Smooth muscle cell (in vitro differentiated cells): ENCODE measurements at regions not wholly inside any gene's neighbourhood (a gene's known extent, or its start where the extent isn't known, plus 50 kb on each side); places are given as distances from the start of the nearest gene placed in this dataset.
A peak's percentile ranks its signal among the peaks of the same experiment; 100 is the strongest.

Experiments
- DNase-seq: peaks from one replicate; lab custom pipeline; 2025; ENCODE audit not compliant: unreplicated experiment; lab: John Stamatoyannopoulos, UW
- H2AFZ ChIP-seq: fragments of 200-600 bp; sonication (generic); 2 replicates; pipeline ENCODE4 v1.6.0; 2016; ENCODE audit warnings: antibody characterized with exemption, low read depth, mild to moderate bottlenecking
- H3F3A ChIP-seq: fragments of 200-600 bp; sonication (generic); 2 replicates; pipeline ENCODE4 v1.6.0; 2017; ENCODE audit warnings: antibody characterized with exemption, low read depth
- H3K27ac ChIP-seq: fragments of 200-600 bp; sonication (generic); 2 replicates; pipeline ENCODE4 v1.5.1; 2016; ENCODE audit warnings: low read depth, mild to moderate bottlenecking
- H3K27me3 ChIP-seq: fragments of 200-600 bp; sonication (generic); 2 replicates; pipeline ENCODE4 v1.6.1; 2016; ENCODE audit warnings: low read depth, mild to moderate bottlenecking
- H3K36me3 ChIP-seq: fragments of 200-600 bp; sonication (generic); 2 replicates; pipeline ENCODE4 v1.5.1; 2016; ENCODE audit warnings: low read depth
- H3K4me1 ChIP-seq: fragments of 200-600 bp; sonication (generic); 2 replicates; pipeline ENCODE4 v1.5.1; 2016; ENCODE audit warnings: low read depth
- H3K4me2 ChIP-seq: fragments of 200-600 bp; sonication (generic); 2 replicates; pipeline ENCODE4 v1.6.0; 2016; ENCODE audit warnings: mild to moderate bottlenecking
- H3K4me3 ChIP-seq: fragments of 200-600 bp; sonication (generic); 2 replicates; pipeline ENCODE4 v1.5.1; 2016; ENCODE audit warnings: mild to moderate bottlenecking
- H3K79me2 ChIP-seq: fragments of 200-600 bp; sonication (generic); 2 replicates; pipeline ENCODE4 v1.6.0; 2016; ENCODE audit warnings: low read depth, mild to moderate bottlenecking
- H3K9ac ChIP-seq: fragments of 200-600 bp; sonication (generic); 2 replicates; pipeline ENCODE4 v1.6.0; 2016; ENCODE audit warnings: low read depth
- H3K9me3 ChIP-seq: fragments of 200-600 bp; sonication (generic); replicated peaks from 2 replicates; pipeline ENCODE4 v1.5.1; 2016; ENCODE audit warnings: low read depth
- H4K20me1 ChIP-seq: fragments of 200-600 bp; sonication (generic); 2 replicates; pipeline ENCODE4 v1.6.0; 2016; ENCODE audit warnings: low read depth
- CTCF ChIP-seq: fragments of 200-600 bp; sonication (generic); IDR thresholded peaks from 2 replicates; pipeline ENCODE4 v1.5.1; 2017; ENCODE audit warnings: borderline replicate concordance, mild to moderate bottlenecking, antibody characterized with exemption; ENCODE audit not compliant: insufficient read depth, poor library complexity, severe bottlenecking
- WGBS: methylation state at CpG from one replicate; pipeline ENCODE4 v1.1.7; 2016; ENCODE audit warnings: low lambda C conversion rate; 5-methylcytosine and 5-hydroxymethylcytosine counted together

DNA sequence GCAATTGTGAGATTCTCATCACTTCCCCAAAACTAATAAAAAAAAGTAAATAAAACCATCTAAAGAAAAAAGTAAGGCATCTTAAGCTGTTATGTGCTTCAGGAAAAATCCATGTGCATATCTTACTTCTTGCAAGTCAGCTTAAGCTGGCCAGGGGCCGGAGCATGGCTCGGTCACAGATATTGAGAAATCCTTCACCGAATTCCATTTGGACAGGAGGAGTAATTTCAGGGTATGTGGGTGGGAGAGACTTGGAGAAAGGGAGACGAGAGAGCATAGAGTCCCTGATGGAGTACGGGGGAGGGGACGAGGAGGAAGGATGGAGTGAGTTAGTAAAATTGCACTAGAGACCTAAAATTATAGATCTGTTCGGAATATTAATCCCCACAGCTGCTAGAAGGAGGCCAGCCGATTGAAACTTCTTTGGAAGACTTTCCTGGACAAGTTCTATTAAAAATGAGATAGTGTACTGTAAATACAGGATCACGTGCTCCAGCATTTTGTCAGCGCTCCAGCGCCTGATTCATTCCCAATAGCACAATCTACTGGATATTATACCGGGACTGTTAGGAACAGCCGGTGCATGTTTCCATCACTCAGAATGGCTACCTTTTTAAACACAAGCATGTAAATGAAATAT is 438.5 kb downstream of the ZNF516 start:
- Histone ChIP-seq H3K4me3 (peak overlapping the region; percentile 25), H3K9me3 (no peaks in the 10 kb centered on the region), H3K9ac (no peak overlapping the region), H4K20me1 (no peaks in the 10 kb centered on the region), H3K27ac (no peak overlapping the region), H2AFZ (peak overlapping the region; percentile 65), H3F3A (no peaks in the 10 kb centered on the region), H3K27me3 (no peaks in the 10 kb centered on the region), H3K4me2 (peak overlapping the region; percentile 78), H3K79me2 (no peaks in the 10 kb centered on the region), H3K4me1 (no peaks in the 10 kb centered on the region), H3K36me3 (no peaks in the 10 kb centered on the region)
- TF ChIP-seq CTCF: no peak
- no peak for DNase-seq
- 51% methylated on average over 13 of the region's 13 CpGs for WGBS

- no peaks in the 10 kb centered on the region for H3K4me1 ChIP-seq
- no peaks in the 10 kb centered on the region for H3K9me3 ChIP-seq
- DNase-seq: no peak
- no peaks in the 10 kb centered on the region for H4K20me1 ChIP-seq
- WGBS: 58% methylated on average over 9 of the region's 9 CpGs
- H3K4me2 ChIP-seq: peak overlapping the region; percentile 78
- no peak overlapping the region for H3K9ac ChIP-seq
- no peak for TF ChIP-seq CTCF
- H2AFZ ChIP-seq: peak overlapping the region; percentile 65
- H3K36me3 ChIP-seq: no peaks in the 10 kb centered on the region
- H3K27ac ChIP-seq: peak overlapping the region; percentile 23
- no peaks in the 10 kb centered on the region for H3K79me2 ChIP-seq
- H3K4me3 ChIP-seq: no peak overlapping the region
- H3F3A ChIP-seq: no peaks in the 10 kb centered on the region
- H3K27me3 ChIP-seq: no peaks in the 10 kb centered on the region
These were observed 439.5 kb downstream of the ZNF516 start for GRCh38 chr18:76055578-76055977.

- H3K27me3 ChIP-seq: no peaks in the 10 kb centered on the region
- H4K20me1 ChIP-seq: no peaks in the 10 kb centered on the region
- H3K4me2 ChIP-seq: no peak overlapping the region
- TF ChIP-seq CTCF: no peak
- H3K4me3 ChIP-seq: no peak overlapping the region
- DNase-seq: no peak
- H3K27ac ChIP-seq: no peak overlapping the region
- H3K36me3 ChIP-seq: no peaks in the 10 kb centered on the region
- no peaks in the 10 kb centered on the region for H3K4me1 ChIP-seq
- no peak overlapping the region for H3K9ac ChIP-seq
- H3K9me3 ChIP-seq: no peaks in the 10 kb centered on the region
- no peak overlapping the region for H2AFZ ChIP-seq
- WGBS: 85% methylated on average over 9 of the region's 9 CpGs
- H3F3A ChIP-seq: no peaks in the 10 kb centered on the region
- no peaks in the 10 kb centered on the region for H3K79me2 ChIP-seq
These were observed 440.0 kb downstream of the ZNF516 start for GRCh38 chr18:76055025-76055424.

DNA sequence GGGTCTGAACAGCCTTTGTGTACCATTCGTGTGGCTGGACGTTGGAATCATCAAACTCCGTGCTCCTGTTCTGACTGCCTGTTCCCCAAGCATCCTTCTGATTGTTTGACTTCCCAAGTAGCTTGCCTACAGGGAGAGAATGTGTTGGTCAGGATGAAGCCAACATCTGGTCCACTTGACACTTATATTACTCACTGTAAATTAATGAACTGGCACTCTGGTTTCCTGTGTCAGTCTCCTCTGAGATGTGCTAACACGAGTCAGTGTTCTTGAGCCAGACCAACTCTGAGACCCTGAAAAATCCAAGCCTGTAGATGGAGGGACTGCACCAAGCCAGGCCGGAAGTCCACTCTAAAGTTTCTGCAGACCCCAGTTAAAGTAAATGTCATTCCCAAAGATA is 440.9 kb downstream of the ZNF516 start:
- TF ChIP-seq CTCF: no peak
- no peaks in the 10 kb centered on the region for H3K9me3 ChIP-seq
- no peaks in the 10 kb centered on the region for H4K20me1 ChIP-seq
- H3K4me1 ChIP-seq: no peaks in the 10 kb centered on the region
- H3F3A ChIP-seq: no peaks in the 10 kb centered on the region
- no peaks in the 10 kb centered on the region for H3K36me3 ChIP-seq
- no peak overlapping the region for H3K27ac ChIP-seq
- H3K27me3 ChIP-seq: no peaks in the 10 kb centered on the region
- no peak overlapping the region for H3K4me2 ChIP-seq
- 84% methylated on average over 5 of the region's 5 CpGs for WGBS
- no peaks in the 10 kb centered on the region for H3K79me2 ChIP-seq
- no peak for DNase-seq
- H3K9ac ChIP-seq: no peak overlapping the region
- H3K4me3 ChIP-seq: no peak overlapping the region
- H2AFZ ChIP-seq: no peak overlapping the region
